SK-N-MC (cell line): ENCODE measurements at regions not wholly inside any gene's neighbourhood (a gene's known extent, or its start where the extent isn't known, plus 50 kb on each side); places are given as distances from the start of the nearest gene placed in this dataset.

Experiments
- EZH2 ChIP-seq: fragments of 200-600 bp; sonication (generic); IDR thresholded peaks from one replicate; pipeline ENCODE4 v1.6.1; 2017; ENCODE audit warnings: antibody characterized with exemption
- POLR2AphosphoS5 ChIP-seq: IDR thresholded peaks from 2 replicates; pipeline ENCODE4 v1.6.1; 2012; ENCODE audit warnings: mild to moderate bottlenecking, low read depth, low read length, borderline replicate concordance

GRCh38 chr5:3980156-3980555 lies 384.5 kb downstream of the IRX1 start:
- TF ChIP-seq EZH2 (no peak), POLR2AphosphoS5 (no peak)
